Prostate gland (tissue), 2 donors: ENCODE measurements at regions not wholly inside any gene's neighbourhood (a gene's known extent, or its start where the extent isn't known, plus 50 kb on each side); places are given as distances from the start of the nearest gene placed in this dataset.
"Not testable (repeated sequence)": the region's sequence is repeated elsewhere in the genome, so short reads cannot be mapped to it uniquely, and the experiment has no call there.

ENCODE experiments used
- CTCF ChIP-seq, 4 experiments: fragments of 200-600 bp in 2 of 4; fragments of 450-650 bp in 2 of 4; sonication (generic) in 2 of 4; IDR thresholded peaks; 1 replicate in 3 of 4; 2 replicates in 1 of 4; pipeline ENCODE4 v1.5.1; 2016 to 2019; ENCODE audit warnings: antibody characterized with exemption in 4 of 4, mild to moderate bottlenecking in 2 of 4, moderate library complexity in 2 of 4
- POLR2AphosphoS5 ChIP-seq: sonication (generic); formaldehyde crosslinking; IDR thresholded peaks from one replicate; pipeline ENCODE4 v1.6.1; 2017; ENCODE audit warnings: antibody characterized with exemption

DNA sequence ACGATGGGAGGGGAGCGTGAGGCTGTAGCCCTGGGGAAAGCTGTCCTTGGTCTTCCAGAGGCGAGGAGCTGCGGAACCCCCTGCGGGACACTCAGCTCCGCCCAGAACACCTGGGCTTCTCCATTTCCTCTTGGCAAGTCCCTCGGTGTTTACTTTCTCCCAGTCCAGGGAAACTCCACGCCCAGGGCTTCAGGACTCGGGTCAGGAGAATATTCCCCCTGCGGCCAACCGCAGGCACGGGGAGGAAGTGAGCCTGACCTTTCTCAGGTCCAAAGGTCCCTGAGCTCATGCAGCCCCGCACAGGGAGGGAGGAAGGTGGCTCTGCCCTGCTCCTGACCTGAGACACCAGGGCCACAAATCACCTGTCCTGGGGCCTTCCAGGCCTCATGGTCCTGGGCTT is 5435.9 kb upstream of the TPTE start:
- TF ChIP-seq POLR2AphosphoS5; CTCF (IDR thresholded peaks at IDR 0.05): not testable (repeated sequence)
